ENCODE measurements at regions not wholly inside any gene's neighbourhood (a gene's known extent, or its start where the extent isn't known, plus 50 kb on each side); places are given as distances from the start of the nearest gene placed in this dataset.

GRCh38 chr5:174489920-174490597, 234.3 kb upstream of the MSX2 start:
- TF ChIP-seq, protein P1, sequence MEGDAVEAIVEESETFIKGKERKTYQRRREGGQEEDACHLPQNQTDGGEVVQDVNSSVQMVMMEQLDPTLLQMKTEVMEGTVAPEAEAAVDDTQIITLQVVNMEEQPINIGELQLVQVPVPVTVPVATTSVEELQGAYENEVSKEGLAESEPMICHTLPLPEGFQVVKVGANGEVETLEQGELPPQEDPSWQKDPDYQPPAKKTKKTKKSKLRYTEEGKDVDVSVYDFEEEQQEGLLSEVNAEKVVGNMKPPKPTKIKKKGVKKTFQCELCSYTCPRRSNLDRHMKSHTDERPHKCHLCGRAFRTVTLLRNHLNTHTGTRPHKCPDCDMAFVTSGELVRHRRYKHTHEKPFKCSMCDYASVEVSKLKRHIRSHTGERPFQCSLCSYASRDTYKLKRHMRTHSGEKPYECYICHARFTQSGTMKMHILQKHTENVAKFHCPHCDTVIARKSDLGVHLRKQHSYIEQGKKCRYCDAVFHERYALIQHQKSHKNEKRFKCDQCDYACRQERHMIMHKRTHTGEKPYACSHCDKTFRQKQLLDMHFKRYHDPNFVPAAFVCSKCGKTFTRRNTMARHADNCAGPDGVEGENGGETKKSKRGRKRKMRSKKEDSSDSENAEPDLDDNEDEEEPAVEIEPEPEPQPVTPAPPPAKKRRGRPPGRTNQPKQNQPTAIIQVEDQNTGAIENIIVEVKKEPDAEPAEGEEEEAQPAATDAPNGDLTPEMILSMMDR (IDR thresholded peaks at IDR 0.05 in 2 of 3, conservative IDR thresholded peaks at IDR 0.05 in 1 of 3; ENCODE audit: borderline replicate concordance in 1 of 3, insufficient read depth in 1 of 3, low read depth in 2 of 3, low read length in 2 of 3), result no peak
- TF ChIP-seq POLR2AphosphoS5 (IDR thresholded peaks at IDR 0.05; ENCODE audit: low read depth, low read length) (no peak), REST (IDR thresholded peaks at IDR 0.05; ENCODE audit: low read depth) (no peak), POLR2A (IDR thresholded peaks at IDR 0.05; ENCODE audit: borderline replicate concordance, extremely low read depth, insufficient read depth, insufficient read length) (no peak), EZH2 (IDR thresholded peaks at IDR 0.05) (no peak), SP1 (IDR thresholded peaks at IDR 0.05; ENCODE audit: low read depth) (no peak), EGR1 (IDR thresholded peaks at IDR 0.05; ENCODE audit: low read depth) (no peak)

All from HCT116 (cell line).